ENCODE measurements at regions not wholly inside any gene's neighbourhood (a gene's known extent, or its start where the extent isn't known, plus 50 kb on each side); places are given as distances from the start of the nearest gene placed in this dataset.

DNA sequence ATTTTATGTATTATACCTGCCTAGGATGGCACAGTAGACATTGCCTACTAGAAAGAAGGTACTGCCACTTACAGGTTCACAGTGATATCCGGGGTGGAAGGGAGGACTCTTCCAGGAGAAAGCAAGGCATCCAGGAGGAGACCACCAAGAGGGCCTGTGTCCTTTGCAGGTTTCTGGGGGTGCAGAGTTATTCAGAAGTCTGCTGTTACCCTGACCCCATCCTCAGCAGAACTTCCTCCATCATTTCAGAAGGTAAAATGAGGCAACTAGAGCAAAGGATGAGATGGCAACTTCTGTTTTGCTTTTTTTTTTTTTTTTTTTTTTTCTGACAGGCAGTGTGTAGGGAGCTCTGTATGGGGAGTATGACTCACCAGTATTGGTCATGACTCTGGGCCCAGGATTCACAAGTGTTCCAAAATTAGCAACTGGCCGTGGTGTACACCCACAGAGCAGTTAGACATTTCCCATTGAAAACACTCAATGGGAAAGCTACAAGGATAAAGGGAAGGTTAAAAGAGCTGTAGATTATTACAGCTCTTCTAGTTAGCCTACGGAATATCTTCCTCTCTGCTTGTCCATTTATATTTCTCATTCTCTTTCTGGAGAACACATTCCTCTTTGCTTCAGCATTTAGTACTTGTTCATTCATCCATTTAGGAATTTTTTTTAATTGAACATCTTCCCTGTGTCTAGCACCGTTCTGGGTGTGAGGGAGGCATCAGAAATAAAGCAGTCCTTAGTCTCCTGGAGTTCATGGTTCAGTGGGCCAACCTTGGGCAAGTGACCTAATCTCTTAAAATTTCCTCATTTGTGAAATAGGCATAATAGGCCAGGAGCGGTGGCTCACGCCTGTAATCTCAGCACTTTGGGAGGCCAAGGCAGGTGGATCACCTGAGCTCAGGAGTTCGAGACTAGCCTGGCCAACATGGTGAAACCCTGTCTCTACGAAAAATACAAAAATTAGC is 50.5 kb upstream of the PPP2R5A start (continued):
- TF ChIP-seq ILK (tag; IDR thresholded peaks at IDR 0.05; ENCODE audit: borderline replicate concordance, low read depth): no peak
- TF ChIP-seq RAD21 (CRISPR knock-in tag; conservative IDR thresholded peaks at IDR 0.05 in 1 of 2, IDR thresholded peaks at IDR 0.05 in 1 of 2): 0 out of 4 replicates have a peak, but pooled peaks have one; percentile 12 to 17
- TF ChIP-seq ZBTB7A (IDR thresholded peaks at IDR 0.05; ENCODE audit: borderline replicate concordance, control insufficient read depth, low read depth, low read length): no peak
- TF ChIP-seq ZNF780A (CRISPR knock-in tag; IDR thresholded peaks at IDR 0.05): no peak
- no peak for TF ChIP-seq POLR3G (IDR thresholded peaks at IDR 0.05; ENCODE audit: extremely low read depth, insufficient read length, insufficient replicate concordance)
- TF ChIP-seq, protein P1, sequence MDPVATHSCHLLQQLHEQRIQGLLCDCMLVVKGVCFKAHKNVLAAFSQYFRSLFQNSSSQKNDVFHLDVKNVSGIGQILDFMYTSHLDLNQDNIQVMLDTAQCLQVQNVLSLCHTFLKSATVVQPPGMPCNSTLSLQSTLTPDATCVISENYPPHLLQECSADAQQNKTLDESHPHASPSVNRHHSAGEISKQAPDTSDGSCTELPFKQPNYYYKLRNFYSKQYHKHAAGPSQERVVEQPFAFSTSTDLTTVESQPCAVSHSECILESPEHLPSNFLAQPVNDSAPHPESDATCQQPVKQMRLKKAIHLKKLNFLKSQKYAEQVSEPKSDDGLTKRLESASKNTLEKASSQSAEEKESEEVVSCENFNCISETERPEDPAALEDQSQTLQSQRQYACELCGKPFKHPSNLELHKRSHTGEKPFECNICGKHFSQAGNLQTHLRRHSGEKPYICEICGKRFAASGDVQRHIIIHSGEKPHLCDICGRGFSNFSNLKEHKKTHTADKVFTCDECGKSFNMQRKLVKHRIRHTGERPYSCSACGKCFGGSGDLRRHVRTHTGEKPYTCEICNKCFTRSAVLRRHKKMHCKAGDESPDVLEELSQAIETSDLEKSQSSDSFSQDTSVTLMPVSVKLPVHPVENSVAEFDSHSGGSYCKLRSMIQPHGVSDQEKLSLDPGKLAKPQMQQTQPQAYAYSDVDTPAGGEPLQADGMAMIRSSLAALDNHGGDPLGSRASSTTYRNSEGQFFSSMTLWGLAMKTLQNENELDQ (CRISPR knock-in tag; IDR thresholded peaks at IDR 0.05; ENCODE audit: borderline replicate concordance): no peak
- TF ChIP-seq ZHX1 (conservative IDR thresholded peaks at IDR 0.05; ENCODE audit: low read length): no peak
- TF ChIP-seq, protein P2, sequence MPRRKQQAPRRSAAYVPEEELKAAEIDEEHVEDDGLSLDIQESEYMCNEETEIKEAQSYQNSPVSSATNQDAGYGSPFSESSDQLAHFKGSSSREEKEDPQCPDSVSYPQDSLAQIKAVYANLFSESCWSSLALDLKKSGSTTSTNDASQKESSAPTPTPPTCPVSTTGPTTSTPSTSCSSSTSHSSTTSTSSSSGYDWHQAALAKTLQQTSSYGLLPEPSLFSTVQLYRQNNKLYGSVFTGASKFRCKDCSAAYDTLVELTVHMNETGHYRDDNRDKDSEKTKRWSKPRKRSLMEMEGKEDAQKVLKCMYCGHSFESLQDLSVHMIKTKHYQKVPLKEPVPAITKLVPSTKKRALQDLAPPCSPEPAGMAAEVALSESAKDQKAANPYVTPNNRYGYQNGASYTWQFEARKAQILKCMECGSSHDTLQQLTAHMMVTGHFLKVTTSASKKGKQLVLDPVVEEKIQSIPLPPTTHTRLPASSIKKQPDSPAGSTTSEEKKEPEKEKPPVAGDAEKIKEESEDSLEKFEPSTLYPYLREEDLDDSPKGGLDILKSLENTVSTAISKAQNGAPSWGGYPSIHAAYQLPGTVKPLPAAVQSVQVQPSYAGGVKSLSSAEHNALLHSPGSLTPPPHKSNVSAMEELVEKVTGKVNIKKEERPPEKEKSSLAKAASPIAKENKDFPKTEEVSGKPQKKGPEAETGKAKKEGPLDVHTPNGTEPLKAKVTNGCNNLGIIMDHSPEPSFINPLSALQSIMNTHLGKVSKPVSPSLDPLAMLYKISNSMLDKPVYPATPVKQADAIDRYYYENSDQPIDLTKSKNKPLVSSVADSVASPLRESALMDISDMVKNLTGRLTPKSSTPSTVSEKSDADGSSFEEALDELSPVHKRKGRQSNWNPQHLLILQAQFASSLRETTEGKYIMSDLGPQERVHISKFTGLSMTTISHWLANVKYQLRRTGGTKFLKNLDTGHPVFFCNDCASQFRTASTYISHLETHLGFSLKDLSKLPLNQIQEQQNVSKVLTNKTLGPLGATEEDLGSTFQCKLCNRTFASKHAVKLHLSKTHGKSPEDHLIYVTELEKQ (CRISPR knock-in tag; IDR thresholded peaks at IDR 0.05): no peak
- TF ChIP-seq SAP30 (IDR thresholded peaks at IDR 0.05; ENCODE audit: borderline replicate concordance, insufficient read depth, low read depth, low read length, poor library complexity, severe bottlenecking): no peak
- TF ChIP-seq PCBP1 (IDR thresholded peaks at IDR 0.05; ENCODE audit: low read depth, low read length, poor library complexity, severe bottlenecking): no peak
- TF ChIP-seq KLF1 (tag; IDR thresholded peaks at IDR 0.05): no peak
- TF ChIP-seq SMARCB1 (IDR thresholded peaks at IDR 0.05; ENCODE audit: insufficient read length, low read depth): no peak
- peak; percentile 61 for TF ChIP-seq TEAD4 (IDR thresholded peaks at IDR 0.05; ENCODE audit: low read length)
- no peak for TF ChIP-seq TEAD4 (CRISPR knock-in tag; IDR thresholded peaks at IDR 0.05; ENCODE audit: borderline replicate concordance)
